BLaER1 treated with 17β-estradiol and CSF1 and Interleukin-3, amounts not matched to agents 10 nM and 100 nM (cell line): ENCODE measurements at regions not wholly inside any gene's neighbourhood (a gene's known extent, or its start where the extent isn't known, plus 50 kb on each side); places are given as distances from the start of the nearest gene placed in this dataset.
"Not testable (repeated sequence)": the region's sequence is repeated elsewhere in the genome, so short reads cannot be mapped to it uniquely, and the experiment has no call there.

Experiments used
- H3K27ac ChIP-seq, 11 experiments: shearing (Covaris generic); formaldehyde crosslinking; 2 replicates each; pipeline ENCODE4 v1.8.1; 2022
- H3K27me3 ChIP-seq, 11 experiments: shearing (Covaris generic); formaldehyde crosslinking; 2 replicates each; pipeline ENCODE4 v1.8.1; 2022
- H3K36me3 ChIP-seq, 11 experiments: shearing (Covaris generic); formaldehyde crosslinking; 2 replicates each; pipeline ENCODE4 v1.8.1; 2022
- H3K4me1 ChIP-seq, 10 experiments: shearing (Covaris generic); formaldehyde crosslinking; 2 replicates each; pipeline ENCODE4 v1.8.1; 2022
- H3K4me2 ChIP-seq, 11 experiments: shearing (Covaris generic); formaldehyde crosslinking; 2 replicates each; pipeline ENCODE4 v1.8.1; 2022
- H3K4me3 ChIP-seq, 10 experiments: shearing (Covaris generic); formaldehyde crosslinking; 2 replicates each; pipeline ENCODE4 v1.8.1; 2022
- H3K9ac ChIP-seq, 11 experiments: shearing (Covaris generic); formaldehyde crosslinking; 2 replicates each; pipeline ENCODE4 v1.8.1; 2022
- H3K9me3 ChIP-seq, 11 experiments: shearing (Covaris generic); formaldehyde crosslinking; replicated peaks in 1 of 11; 2 replicates each; pipeline ENCODE4 v1.8.1; 2022
- H4K20me1 ChIP-seq, 11 experiments: shearing (Covaris generic); formaldehyde crosslinking; 2 replicates each; pipeline ENCODE4 v1.8.1; 2022
- Cebpa-rat ChIP-seq, 11 experiments: shearing (Covaris generic); IDR thresholded peaks; 2 replicates each; pipeline ENCODE4 v1.8.1; 2022

GRCh38 chr1:29410476-29410875 is 174.2 kb downstream of the PTPRU start:
- no peak for TF ChIP-seq Cebpa-rat (IDR thresholded peaks at IDR 0.05)
- Histone ChIP-seq H3K4me3 (no peak overlapping the region), H4K20me1 (no peaks in the 10 kb centered on the region; a peak in 1 of 22 replicates), H3K4me1 (peaks cover 0 to 10% (median 0%) of the 10 kb centered on the region in 10 experiments; a peak in 5 of 20 replicates), H3K9ac (no peak overlapping the region), H3K36me3 (no peaks in the 10 kb centered on the region), H3K9me3 (peaks cover 0 to 4% (median 0%) of the 10 kb centered on the region in 11 experiments; a peak in 8 of 22 replicates), H3K27me3 (no peaks in the 10 kb centered on the region), H3K4me2 (no peak overlapping the region), H3K27ac (no peak overlapping the region)

- no peak overlapping the region for H3K27ac ChIP-seq
- H4K20me1 ChIP-seq = no peaks in the 10 kb centered on the region; a peak in 1 of 22 replicates
- no peak overlapping the region for H3K4me3 ChIP-seq
- no peak overlapping the region for H3K9ac ChIP-seq
- H3K36me3 ChIP-seq = no peaks in the 10 kb centered on the region
- no peaks in the 10 kb centered on the region for H3K27me3 ChIP-seq
- peaks cover 0 to 11% (median 8%) of the 10 kb centered on the region in 11 experiments; a peak in 16 of 22 replicates for H3K9me3 ChIP-seq
- H3K4me2 ChIP-seq = no peak overlapping the region
- TF ChIP-seq Cebpa-rat (IDR thresholded peaks at IDR 0.05) = no peak
- H3K4me1 ChIP-seq = 0 out of 20 replicates have a peak, but pooled peaks cover 0 to 1% (median 0%) of the 10 kb centered on the region in 10 experiments
Measured at GRCh38 chr1:29409616-29410015, 173.3 kb downstream of the PTPRU start.

DNA sequence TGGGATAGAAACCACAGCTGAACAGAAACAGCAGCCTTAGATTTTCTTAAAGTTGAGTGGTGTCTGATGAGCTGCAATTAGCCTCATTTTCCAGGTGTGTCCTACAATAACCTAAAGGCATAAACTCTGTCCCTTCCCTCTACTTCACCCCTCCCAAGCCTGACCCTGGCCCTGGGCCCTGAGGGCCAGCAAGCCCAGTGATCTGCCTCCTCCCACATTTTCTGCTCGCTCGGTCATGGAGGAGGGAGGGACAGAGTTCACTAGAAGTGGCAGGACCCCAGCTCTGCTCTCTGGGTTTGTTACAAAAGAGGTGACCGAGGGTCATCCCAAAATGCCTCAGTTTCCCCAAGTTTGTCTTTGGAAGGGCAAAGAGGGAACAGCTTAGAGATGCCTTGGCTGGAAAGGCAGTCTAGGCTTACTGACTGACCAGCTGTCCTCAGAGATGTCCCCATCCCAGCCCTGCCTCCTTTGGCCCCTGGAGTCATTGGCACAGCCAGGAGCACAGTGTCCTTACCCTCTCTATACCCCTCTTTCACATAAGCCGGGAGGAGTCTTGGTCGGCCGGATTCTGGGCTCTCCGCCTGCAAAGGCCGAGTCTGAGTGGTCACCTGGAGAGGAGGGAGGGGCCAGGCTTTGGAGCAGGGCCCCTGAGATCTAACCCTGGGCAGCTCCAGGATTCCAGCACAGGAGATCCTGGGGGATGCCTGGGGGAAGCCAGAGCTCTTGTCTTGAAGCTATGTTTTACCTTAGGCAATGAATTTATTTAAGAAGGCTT is 172.7 kb downstream of the PTPRU start:
- Histone ChIP-seq H3K4me2 (no peak overlapping the region), H3K4me1 (no peaks in the 10 kb centered on the region), H3K9ac (no peak overlapping the region), H3K9me3 (peaks cover 0 to 17% (median 14%) of the 10 kb centered on the region in 11 experiments; a peak in 16 of 22 replicates), H3K27me3 (no peaks in the 10 kb centered on the region), H3K4me3 (no peak overlapping the region), H3K27ac (no peak overlapping the region), H4K20me1 (no peaks in the 10 kb centered on the region; a peak in 1 of 22 replicates), H3K36me3 (no peaks in the 10 kb centered on the region)
- no peak for TF ChIP-seq Cebpa-rat (IDR thresholded peaks at IDR 0.05)

DNA sequence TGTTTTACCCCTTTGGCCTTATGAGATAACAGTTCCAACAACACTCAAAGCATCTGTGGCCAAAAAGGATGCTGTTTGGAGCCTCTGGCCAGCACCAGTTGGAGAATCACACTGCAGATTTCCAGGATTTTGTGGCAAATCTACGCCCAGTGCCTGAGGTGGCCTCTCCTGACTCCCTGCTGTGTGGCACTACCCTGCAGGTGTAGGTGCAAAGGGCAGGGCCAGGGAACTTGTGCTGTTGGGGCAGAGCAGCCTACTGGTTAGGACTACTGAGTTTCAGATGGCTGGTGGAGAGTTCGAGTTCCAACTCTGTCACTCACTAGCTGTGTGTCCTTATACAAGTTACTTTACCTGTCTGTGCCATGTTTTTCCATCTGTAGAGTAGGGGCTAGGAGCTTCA is 170.5 kb downstream of the PTPRU start:
- no peak for TF ChIP-seq Cebpa-rat (IDR thresholded peaks at IDR 0.05)
- Histone ChIP-seq H3K9ac (no peak overlapping the region), H3K27me3 (no peaks in the 10 kb centered on the region)

GRCh38 chr1:29400203-29400602 is 163.9 kb downstream of the PTPRU start:
- not testable (repeated sequence) for H3K27me3 ChIP-seq, H3K4me3 ChIP-seq, H3K36me3 ChIP-seq, H3K9ac ChIP-seq, H4K20me1 ChIP-seq, H3K4me2 ChIP-seq, H3K27ac ChIP-seq
- Histone ChIP-seq H3K4me1 (peaks cover 0 to 11% (median 0%) of the 10 kb centered on the region in 10 experiments; a peak in 4 of 20 replicates), H3K9me3 (peaks cover 9 to 28% (median 22%) of the 10 kb centered on the region in 11 experiments; a peak in 21 of 22 replicates)

More for the DNA sequence above, 170.5 kb downstream of the PTPRU start:
- H3K4me3 ChIP-seq = no peak overlapping the region
- H4K20me1 ChIP-seq = no peaks in the 10 kb centered on the region; a peak in 1 of 22 replicates
- no peak overlapping the region for H3K4me2 ChIP-seq
- no peak overlapping the region for H3K27ac ChIP-seq
- peaks cover 0 to 19% (median 14%) of the 10 kb centered on the region in 11 experiments; a peak in 16 of 22 replicates for H3K9me3 ChIP-seq
- no peaks in the 10 kb centered on the region for H3K36me3 ChIP-seq
- H3K4me1 ChIP-seq = no peaks in the 10 kb centered on the region

GRCh38 chr1:29399465-29399864 is 163.1 kb downstream of the PTPRU start:
- H3K4me3 ChIP-seq = no peak overlapping the region
- no peak overlapping the region for H3K4me2 ChIP-seq
- H3K27me3 ChIP-seq = no peaks in the 10 kb centered on the region
- H3K9ac ChIP-seq = no peak overlapping the region
- no peaks in the 10 kb centered on the region for H3K36me3 ChIP-seq
- H3K9me3 ChIP-seq = peaks cover 8 to 22% (median 15%) of the 10 kb centered on the region in 11 experiments; a peak in 21 of 22 replicates
- TF ChIP-seq Cebpa-rat (IDR thresholded peaks at IDR 0.05) = no peak
- H4K20me1 ChIP-seq = 0 out of 22 replicates have a peak, but pooled peaks cover 0 to 3% (median 0%) of the 10 kb centered on the region in 11 experiments
- H3K4me1 ChIP-seq = peaks cover 0 to 19% (median 0%) of the 10 kb centered on the region in 10 experiments; a peak in 4 of 20 replicates
- H3K27ac ChIP-seq = no peak overlapping the region

DNA sequence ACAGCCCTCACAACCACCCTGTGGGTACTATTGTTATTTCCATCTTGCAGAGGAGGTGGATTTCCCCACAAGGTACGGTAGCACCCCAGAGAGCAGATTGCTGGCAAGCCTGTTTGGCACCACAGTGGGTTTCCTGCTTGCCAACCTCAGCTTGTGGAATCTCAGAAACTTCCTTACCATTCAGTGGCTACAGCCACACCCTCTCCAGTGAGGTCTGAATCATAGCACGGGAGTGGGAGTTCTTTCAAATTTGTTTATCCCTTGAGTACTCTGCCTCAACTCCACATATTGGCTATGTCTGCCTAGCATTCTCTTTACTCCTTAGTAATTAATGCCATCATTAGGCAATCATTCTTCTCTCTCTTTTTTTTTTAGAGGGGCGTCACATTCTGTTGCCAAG is 162.1 kb downstream of the PTPRU start:
- no peaks in the 10 kb centered on the region for H3K27me3 ChIP-seq
- no peaks in the 10 kb centered on the region for H3K36me3 ChIP-seq
- H3K4me1 ChIP-seq = peaks cover 0 to 19% (median 0%) of the 10 kb centered on the region in 10 experiments; a peak in 5 of 20 replicates
- no peak overlapping the region for H3K4me2 ChIP-seq
- no peak overlapping the region for H3K9ac ChIP-seq
- H3K9me3 ChIP-seq = peaks cover 8 to 16% (median 10%) of the 10 kb centered on the region in 11 experiments; a peak in 20 of 22 replicates
- no peak for TF ChIP-seq Cebpa-rat (IDR thresholded peaks at IDR 0.05)
- H4K20me1 ChIP-seq = 0 out of 22 replicates have a peak, but pooled peaks cover 0 to 4% (median 0%) of the 10 kb centered on the region in 11 experiments
- H3K27ac ChIP-seq = no peak overlapping the region
- no peak overlapping the region for H3K4me3 ChIP-seq

DNA sequence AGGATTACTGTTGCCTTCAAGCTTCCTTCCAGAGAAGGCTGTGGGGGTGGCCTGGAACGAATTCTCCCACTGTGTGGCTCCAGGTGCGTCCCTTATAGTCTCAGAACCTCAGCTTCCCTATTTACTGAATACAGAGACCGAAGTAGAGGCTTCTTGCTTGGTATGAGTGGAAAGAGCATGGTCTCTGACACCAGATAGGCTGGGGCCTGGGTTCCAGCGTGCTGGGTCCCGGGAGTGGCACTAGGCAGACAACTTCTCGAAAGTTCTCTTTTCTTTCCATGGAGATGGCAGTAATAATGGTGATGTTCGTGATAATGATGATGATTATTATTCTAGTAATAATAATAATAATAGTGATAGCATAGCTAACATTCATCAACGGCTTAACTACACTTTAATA is 161.7 kb downstream of the PTPRU start:
- Histone ChIP-seq H4K20me1 (0 out of 22 replicates have a peak, but pooled peaks cover 0 to 4% (median 0%) of the 10 kb centered on the region in 11 experiments), H3K9ac (no peak overlapping the region), H3K4me1 (peaks cover 0 to 19% (median 0%) of the 10 kb centered on the region in 10 experiments; a peak in 5 of 20 replicates), H3K4me3 (no peak overlapping the region), H3K27me3 (no peaks in the 10 kb centered on the region), H3K27ac (no peak overlapping the region), H3K36me3 (no peaks in the 10 kb centered on the region), H3K4me2 (no peak overlapping the region), H3K9me3 (peaks cover 8 to 16% (median 10%) of the 10 kb centered on the region in 11 experiments; a peak in 20 of 22 replicates)
- TF ChIP-seq Cebpa-rat (IDR thresholded peaks at IDR 0.05) = no peak

- H4K20me1 ChIP-seq = 0 out of 22 replicates have a peak, but pooled peaks cover 0 to 4% (median 0%) of the 10 kb centered on the region in 11 experiments
- no peak overlapping the region for H3K4me3 ChIP-seq
- no peak for TF ChIP-seq Cebpa-rat (IDR thresholded peaks at IDR 0.05)
- no peaks in the 10 kb centered on the region for H3K36me3 ChIP-seq
- no peak overlapping the region for H3K9ac ChIP-seq
- H3K4me1 ChIP-seq = peaks cover 0 to 19% (median 0%) of the 10 kb centered on the region in 10 experiments; a peak in 5 of 20 replicates
- no peaks in the 10 kb centered on the region for H3K27me3 ChIP-seq
- H3K4me2 ChIP-seq = no peak overlapping the region
- H3K9me3 ChIP-seq = peaks cover 8 to 16% (median 10%) of the 10 kb centered on the region in 11 experiments; a peak in 20 of 22 replicates
- H3K27ac ChIP-seq = no peak overlapping the region
Measured at GRCh38 chr1:29397256-29397590, 160.9 kb downstream of the PTPRU start.
